WTC11 (cell line): ENCODE measurements at regions not wholly inside any gene's neighbourhood (a gene's known extent, or its start where the extent isn't known, plus 50 kb on each side); places are given as distances from the start of the nearest gene placed in this dataset.

Experiments
- ATAC-seq: fragments of 200-7000 bp; cut with Tn5 transposase; 2 replicates; pipeline ENCODE4 v1.10.0; 2021; ENCODE audit warnings: mild to moderate bottlenecking, moderate library complexity
- CTCF ChIA-PET: fragments of 300-600 bp; sonication (Branson Sonifier 250); formaldehyde crosslinking; loops from one replicate; lab custom pipeline; 2021; ENCODE audit warnings: antibody characterized with exemption; lab: Charles Lee
- POLR2A ChIA-PET: fragments of 350-600 bp; sonication (Branson Sonifier 250); formaldehyde crosslinking; loops from one replicate; lab custom pipeline; 2021; ENCODE audit warnings: antibody characterized with exemption; lab: Charles Lee
- DNase-seq: peaks from one replicate; pipeline ENCODE4 v3.0.0; 2021; ENCODE audit warnings: low spot score
- H3K27ac Mint-ChIP-seq: 2 replicates; pipeline ENCODE4 v1.8.0; 2021; ENCODE audit warnings: mixed read lengths
- H3K27me3 Mint-ChIP-seq: 2 replicates; pipeline ENCODE4 v1.8.0; 2021; ENCODE audit warnings: low read depth, mild to moderate bottlenecking, moderate library complexity, mixed read lengths
- H3K36me3 Mint-ChIP-seq: 2 replicates; pipeline ENCODE4 v1.8.0; 2021; ENCODE audit warnings: mixed read lengths
- H3K4me1 Mint-ChIP-seq: 2 replicates; pipeline ENCODE4 v1.8.0; 2022; ENCODE audit warnings: mixed read lengths
- H3K4me3 Mint-ChIP-seq: 2 replicates; pipeline ENCODE4 v1.8.0; 2021; ENCODE audit warnings: mild to moderate bottlenecking, moderate library complexity, mixed read lengths
- H3K9me3 Mint-ChIP-seq: 2 replicates; pipeline ENCODE4 v1.8.0; 2021; ENCODE audit warnings: mixed read lengths
- E2F4 ChIP-seq: sonication (generic); formaldehyde crosslinking; IDR thresholded peaks from 2 replicates; pipeline ENCODE4 v1.8.1; 2022; ENCODE audit warnings: low read depth, mild to moderate bottlenecking, moderate library complexity, missing genetic modification reagents, borderline replicate concordance
- ELF4 ChIP-seq: sonication (generic); formaldehyde crosslinking; IDR thresholded peaks from 2 replicates; pipeline ENCODE4 v1.8.1; 2022; ENCODE audit warnings: low read depth, mild to moderate bottlenecking, moderate library complexity, missing genetic modification reagents
- ETV6 ChIP-seq: sonication (generic); formaldehyde crosslinking; IDR thresholded peaks from 2 replicates; pipeline ENCODE4 v1.8.1; 2022; ENCODE audit warnings: mild to moderate bottlenecking, missing genetic modification reagents
- GRHL2 ChIP-seq: fragments of 250-450 bp; sonication (Bioruptor Pico); IDR thresholded peaks from 2 replicates; pipeline ENCODE4 v1.8.0; 2022; ENCODE audit warnings: mild to moderate bottlenecking, moderate library complexity; ENCODE audit not compliant: insufficient replicate concordance, severe bottlenecking
- GTF2I ChIP-seq: fragments of 250-450 bp; sonication (Bioruptor Pico); conservative IDR thresholded peaks from 2 replicates; pipeline ENCODE4 v1.4.0; 2021; ENCODE audit warnings: mild to moderate bottlenecking
- HMGA2 ChIP-seq: fragments of 250-450 bp; sonication (Bioruptor Pico); IDR thresholded peaks from 2 replicates; pipeline ENCODE4 v1.4.0; 2021; ENCODE audit warnings: mild to moderate bottlenecking, moderate library complexity
- JUN ChIP-seq: sonication (generic); formaldehyde crosslinking; IDR thresholded peaks from 2 replicates; pipeline ENCODE4 v1.8.0; 2023; ENCODE audit warnings: mild to moderate bottlenecking, missing genetic modification reagents
- NR2C2 ChIP-seq: sonication (generic); formaldehyde crosslinking; IDR thresholded peaks from 2 replicates; pipeline ENCODE4 v1.8.0; 2022; ENCODE audit warnings: mild to moderate bottlenecking, missing genetic modification reagents
- OVOL2 ChIP-seq: fragments of 250-450 bp; sonication (Bioruptor Pico); IDR thresholded peaks from 2 replicates; pipeline ENCODE4 v1.9.0; 2021; ENCODE audit warnings: mild to moderate bottlenecking, borderline replicate concordance
- RORB ChIP-seq: fragments of 250-450 bp; sonication (Bioruptor Pico); IDR thresholded peaks from 2 replicates; pipeline ENCODE4 v1.9.0; 2021; ENCODE audit warnings: mild to moderate bottlenecking
- SMAD3 ChIP-seq: sonication (generic); formaldehyde crosslinking; IDR thresholded peaks from 2 replicates; pipeline ENCODE4 v1.8.0; 2022; ENCODE audit warnings: missing genetic modification reagents, mild to moderate bottlenecking, borderline replicate concordance
- TCF7 ChIP-seq: sonication (generic); formaldehyde crosslinking; IDR thresholded peaks from 2 replicates; pipeline ENCODE4 v1.8.0; 2022; ENCODE audit warnings: mild to moderate bottlenecking, low read depth, missing genetic modification reagents, moderate library complexity
- TEAD4 ChIP-seq: sonication (generic); formaldehyde crosslinking; IDR thresholded peaks from 2 replicates; pipeline ENCODE4 v1.8.0; 2022; ENCODE audit warnings: mild to moderate bottlenecking, missing genetic modification reagents
- ZNF232 ChIP-seq: sonication (generic); formaldehyde crosslinking; IDR thresholded peaks from 2 replicates; pipeline ENCODE4 v1.8.0; 2022; ENCODE audit warnings: mild to moderate bottlenecking, missing genetic modification reagents
- ZNF317 ChIP-seq: sonication (generic); formaldehyde crosslinking; IDR thresholded peaks from 2 replicates; pipeline ENCODE4 v1.8.1; 2023; ENCODE audit warnings: low read depth, mild to moderate bottlenecking, moderate library complexity, missing genetic modification reagents, borderline replicate concordance
- ZNF671 ChIP-seq: fragments of 250-450 bp; sonication (Bioruptor Pico); IDR thresholded peaks from 2 replicates; pipeline ENCODE4 v1.8.0; 2021; ENCODE audit warnings: mild to moderate bottlenecking
- TF ChIP-seq, protein P1 (sequence below): fragments of 250-450 bp; sonication (Bioruptor Pico); IDR thresholded peaks from 2 replicates; pipeline ENCODE4 v2.1.2; 2022; ENCODE audit warnings: mild to moderate bottlenecking, moderate library complexity
- TF ChIP-seq, protein P2 (sequence below): sonication (generic); formaldehyde crosslinking; IDR thresholded peaks from 2 replicates; pipeline ENCODE4 v1.8.1; 2023; ENCODE audit warnings: mild to moderate bottlenecking, moderate library complexity, missing genetic modification reagents
- TF ChIP-seq, protein P3 (sequence below): sonication (generic); formaldehyde crosslinking; IDR thresholded peaks from 2 replicates; pipeline ENCODE4 v1.8.1; 2023; ENCODE audit warnings: mild to moderate bottlenecking, missing genetic modification reagents, moderate library complexity
- TF ChIP-seq, protein P4 (sequence below): sonication (generic); formaldehyde crosslinking; IDR thresholded peaks from 2 replicates; pipeline ENCODE4 v1.8.1; 2022; ENCODE audit warnings: mild to moderate bottlenecking, moderate library complexity, missing genetic modification reagents
- TF ChIP-seq, protein P5 (sequence below): sonication (generic); formaldehyde crosslinking; IDR thresholded peaks from 2 replicates; pipeline ENCODE4 v1.8.1; 2022; ENCODE audit warnings: missing genetic modification reagents, borderline replicate concordance
- TF ChIP-seq, protein P6 (sequence below): sonication (generic); formaldehyde crosslinking; IDR thresholded peaks from 2 replicates; pipeline ENCODE4 v1.8.0; 2022; ENCODE audit warnings: missing genetic modification reagents

GRCh38 chr18:10225300-10225699 is 229.1 kb upstream of the APCDD1 start:
- Mint-ChIP-seq H3K4me3 (no peak overlapping the region), H3K36me3 (peaks cover 42% of the 10 kb centered on the region), H3K4me1 (peaks cover 16% of the 10 kb centered on the region)
- no peak for TF ChIP-seq TCF7
- no peak for TF ChIP-seq GRHL2
- TF ChIP-seq GTF2I (CRISPR knock-in tag) = no peak
- no peak for TF ChIP-seq ELF4 (CRISPR knock-in tag)
- TF ChIP-seq, protein P1, sequence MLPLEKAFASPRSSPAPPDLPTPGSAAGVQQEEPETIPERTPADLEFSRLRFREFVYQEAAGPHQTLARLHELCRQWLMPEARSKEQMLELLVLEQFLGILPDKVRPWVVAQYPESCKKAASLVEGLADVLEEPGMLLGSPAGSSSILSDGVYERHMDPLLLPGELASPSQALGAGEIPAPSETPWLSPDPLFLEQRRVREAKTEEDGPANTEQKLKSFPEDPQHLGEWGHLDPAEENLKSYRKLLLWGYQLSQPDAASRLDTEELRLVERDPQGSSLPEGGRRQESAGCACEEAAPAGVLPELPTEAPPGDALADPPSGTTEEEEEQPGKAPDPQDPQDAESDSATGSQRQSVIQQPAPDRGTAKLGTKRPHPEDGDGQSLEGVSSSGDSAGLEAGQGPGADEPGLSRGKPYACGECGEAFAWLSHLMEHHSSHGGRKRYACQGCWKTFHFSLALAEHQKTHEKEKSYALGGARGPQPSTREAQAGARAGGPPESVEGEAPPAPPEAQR (CRISPR knock-in tag) = no peak
- no peak for TF ChIP-seq JUN (CRISPR knock-in tag)
- TF ChIP-seq RORB (CRISPR knock-in tag) = no peak
- TF ChIP-seq, protein P2, sequence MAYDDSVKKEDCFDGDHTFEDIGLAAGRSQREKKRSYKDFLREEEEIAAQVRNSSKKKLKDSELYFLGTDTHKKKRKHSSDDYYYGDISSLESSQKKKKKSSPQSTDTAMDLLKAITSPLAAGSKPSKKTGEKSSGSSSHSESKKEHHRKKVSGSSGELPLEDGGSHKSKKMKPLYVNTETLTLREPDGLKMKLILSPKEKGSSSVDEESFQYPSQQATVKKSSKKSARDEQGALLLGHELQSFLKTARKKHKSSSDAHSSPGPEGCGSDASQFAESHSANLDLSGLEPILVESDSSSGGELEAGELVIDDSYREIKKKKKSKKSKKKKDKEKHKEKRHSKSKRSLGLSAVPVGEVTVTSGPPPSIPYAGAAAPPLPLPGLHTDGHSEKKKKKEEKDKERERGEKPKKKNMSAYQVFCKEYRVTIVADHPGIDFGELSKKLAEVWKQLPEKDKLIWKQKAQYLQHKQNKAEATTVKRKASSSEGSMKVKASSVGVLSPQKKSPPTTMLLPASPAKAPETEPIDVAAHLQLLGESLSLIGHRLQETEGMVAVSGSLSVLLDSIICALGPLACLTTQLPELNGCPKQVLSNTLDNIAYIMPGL (CRISPR knock-in tag) = no peak
- TF ChIP-seq, protein P3, sequence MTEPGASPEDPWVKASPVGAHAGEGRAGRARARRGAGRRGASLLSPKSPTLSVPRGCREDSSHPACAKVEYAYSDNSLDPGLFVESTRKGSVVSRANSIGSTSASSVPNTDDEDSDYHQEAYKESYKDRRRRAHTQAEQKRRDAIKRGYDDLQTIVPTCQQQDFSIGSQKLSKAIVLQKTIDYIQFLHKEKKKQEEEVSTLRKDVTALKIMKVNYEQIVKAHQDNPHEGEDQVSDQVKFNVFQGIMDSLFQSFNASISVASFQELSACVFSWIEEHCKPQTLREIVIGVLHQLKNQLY (CRISPR knock-in tag) = no peak
- no peak for TF ChIP-seq SMAD3
- TF ChIP-seq ZNF671 (CRISPR knock-in tag) = no peak
- TF ChIP-seq TEAD4 = no peak
- no peak for TF ChIP-seq ETV6 (CRISPR knock-in tag)
- no peak for TF ChIP-seq OVOL2 (CRISPR knock-in tag)
- TF ChIP-seq, all 79 proteins: peak for 0
- ChIA-PET POLR2A (no interaction called here), CTCF (no interaction called here)
- ATAC-seq = no peak
- peaks cover 4% of the 10 kb centered on the region for H3K27me3 Mint-ChIP-seq
- peaks cover 52% of the 10 kb centered on the region for H3K9me3 Mint-ChIP-seq
- no peak for DNase-seq
- H3K27ac Mint-ChIP-seq = no peak overlapping the region

GRCh38 chr18:10226971-10227370 is 227.5 kb upstream of the APCDD1 start:
- DNase-seq (no peak), ATAC-seq (no peak)
- Mint-ChIP-seq H3K4me3 (no peak overlapping the region), H3K4me1 (peaks cover 16% of the 10 kb centered on the region), H3K27me3 (peaks cover 4% of the 10 kb centered on the region), H3K36me3 (peaks cover 26% of the 10 kb centered on the region), H3K9me3 (peaks cover 45% of the 10 kb centered on the region), H3K27ac (no peak overlapping the region)
- ChIA-PET POLR2A (no interaction called here), CTCF (no interaction called here)
- no peak for TF ChIP-seq E2F4 (CRISPR knock-in tag)
- TF ChIP-seq, protein P4, sequence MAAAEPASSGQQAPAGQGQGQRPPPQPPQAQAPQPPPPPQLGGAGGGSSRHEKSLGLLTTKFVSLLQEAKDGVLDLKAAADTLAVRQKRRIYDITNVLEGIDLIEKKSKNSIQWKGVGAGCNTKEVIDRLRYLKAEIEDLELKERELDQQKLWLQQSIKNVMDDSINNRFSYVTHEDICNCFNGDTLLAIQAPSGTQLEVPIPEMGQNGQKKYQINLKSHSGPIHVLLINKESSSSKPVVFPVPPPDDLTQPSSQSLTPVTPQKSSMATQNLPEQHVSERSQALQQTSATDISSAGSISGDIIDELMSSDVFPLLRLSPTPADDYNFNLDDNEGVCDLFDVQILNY = no peak
- no peak for TF ChIP-seq GTF2I (CRISPR knock-in tag)
- no peak for TF ChIP-seq HMGA2 (CRISPR knock-in tag)
- TF ChIP-seq TEAD4 = no peak
- TF ChIP-seq NR2C2 (CRISPR knock-in tag) = no peak
- TF ChIP-seq ZNF317 = no peak
- TF ChIP-seq, protein P5, sequence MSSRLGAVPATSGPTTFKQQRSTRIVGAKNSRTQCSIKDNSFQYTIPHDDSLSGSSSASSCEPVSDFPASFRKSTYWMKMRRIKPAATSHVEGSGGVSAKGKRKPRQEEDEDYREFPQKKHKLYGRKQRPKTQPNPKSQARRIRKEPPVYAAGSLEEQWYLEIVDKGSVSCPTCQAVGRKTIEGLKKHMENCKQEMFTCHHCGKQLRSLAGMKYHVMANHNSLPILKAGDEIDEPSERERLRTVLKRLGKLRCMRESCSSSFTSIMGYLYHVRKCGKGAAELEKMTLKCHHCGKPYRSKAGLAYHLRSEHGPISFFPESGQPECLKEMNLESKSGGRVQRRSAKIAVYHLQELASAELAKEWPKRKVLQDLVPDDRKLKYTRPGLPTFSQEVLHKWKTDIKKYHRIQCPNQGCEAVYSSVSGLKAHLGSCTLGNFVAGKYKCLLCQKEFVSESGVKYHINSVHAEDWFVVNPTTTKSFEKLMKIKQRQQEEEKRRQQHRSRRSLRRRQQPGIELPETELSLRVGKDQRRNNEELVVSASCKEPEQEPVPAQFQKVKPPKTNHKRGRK (CRISPR knock-in tag) = no peak
- TF ChIP-seq ZNF232 (CRISPR knock-in tag) = no peak
- TF ChIP-seq, protein P6, sequence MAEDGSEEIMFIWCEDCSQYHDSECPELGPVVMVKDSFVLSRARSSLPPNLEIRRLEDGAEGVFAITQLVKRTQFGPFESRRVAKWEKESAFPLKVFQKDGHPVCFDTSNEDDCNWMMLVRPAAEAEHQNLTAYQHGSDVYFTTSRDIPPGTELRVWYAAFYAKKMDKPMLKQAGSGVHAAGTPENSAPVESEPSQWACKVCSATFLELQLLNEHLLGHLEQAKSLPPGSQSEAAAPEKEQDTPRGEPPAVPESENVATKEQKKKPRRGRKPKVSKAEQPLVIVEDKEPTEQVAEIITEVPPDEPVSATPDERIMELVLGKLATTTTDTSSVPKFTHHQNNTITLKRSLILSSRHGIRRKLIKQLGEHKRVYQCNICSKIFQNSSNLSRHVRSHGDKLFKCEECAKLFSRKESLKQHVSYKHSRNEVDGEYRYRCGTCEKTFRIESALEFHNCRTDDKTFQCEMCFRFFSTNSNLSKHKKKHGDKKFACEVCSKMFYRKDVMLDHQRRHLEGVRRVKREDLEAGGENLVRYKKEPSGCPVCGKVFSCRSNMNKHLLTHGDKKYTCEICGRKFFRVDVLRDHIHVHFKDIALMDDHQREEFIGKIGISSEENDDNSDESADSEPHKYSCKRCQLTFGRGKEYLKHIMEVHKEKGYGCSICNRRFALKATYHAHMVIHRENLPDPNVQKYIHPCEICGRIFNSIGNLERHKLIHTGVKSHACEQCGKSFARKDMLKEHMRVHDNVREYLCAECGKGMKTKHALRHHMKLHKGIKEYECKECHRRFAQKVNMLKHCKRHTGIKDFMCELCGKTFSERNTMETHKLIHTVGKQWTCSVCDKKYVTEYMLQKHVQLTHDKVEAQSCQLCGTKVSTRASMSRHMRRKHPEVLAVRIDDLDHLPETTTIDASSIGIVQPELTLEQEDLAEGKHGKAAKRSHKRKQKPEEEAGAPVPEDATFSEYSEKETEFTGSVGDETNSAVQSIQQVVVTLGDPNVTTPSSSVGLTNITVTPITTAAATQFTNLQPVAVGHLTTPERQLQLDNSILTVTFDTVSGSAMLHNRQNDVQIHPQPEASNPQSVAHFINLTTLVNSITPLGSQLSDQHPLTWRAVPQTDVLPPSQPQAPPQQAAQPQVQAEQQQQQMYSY (CRISPR knock-in tag) = no peak
